HUES64 (cell line): ENCODE measurements at regions not wholly inside any gene's neighbourhood (a gene's known extent, or its start where the extent isn't known, plus 50 kb on each side); places are given as distances from the start of the nearest gene placed in this dataset.

Source experiments
- H3K27ac ChIP-seq: 2 replicates; pipeline ENCODE4 v1.7.0; 2013; ENCODE audit warnings: low read depth, low read length, inconsistent platforms
- H3K27me3 ChIP-seq: 2 replicates; pipeline ENCODE4 v1.6.1; 2013; ENCODE audit warnings: mild to moderate bottlenecking, low read length; ENCODE audit not compliant: insufficient read depth
- H3K36me3 ChIP-seq: 2 replicates; pipeline ENCODE4 v1.6.1; 2013; ENCODE audit warnings: mild to moderate bottlenecking, low read length; ENCODE audit not compliant: insufficient read depth
- H3K4me1 ChIP-seq: 2 replicates; pipeline ENCODE4 v1.6.1; 2013; ENCODE audit warnings: mild to moderate bottlenecking, low read length, moderate library complexity; ENCODE audit not compliant: insufficient read depth
- H3K4me3 ChIP-seq: 2 replicates; pipeline ENCODE4 v1.5.1; 2013; ENCODE audit warnings: mild to moderate bottlenecking, low read length, moderate library complexity
- H3K9ac ChIP-seq: 2 replicates; pipeline ENCODE4 v1.6.1; 2013; ENCODE audit warnings: mild to moderate bottlenecking, low read depth, low read length
- H3K9me3 ChIP-seq: 2 replicates; pipeline ENCODE4 v1.6.1; 2013; ENCODE audit warnings: low read depth, low read length; ENCODE audit not compliant: insufficient read depth
- WGBS: fragments of 150-250, 120-280 bp; methylation state at CpG from one replicate; pipeline ENCODE4 v1.1.7; 2013; ENCODE audit warnings: missing lambda C conversion rate; 5-methylcytosine and 5-hydroxymethylcytosine counted together

GRCh38 chr17:15048381-15048780 is 216.7 kb downstream of the PMP22 start:
- 64% methylated on average over 1 of the region's 2 CpGs for WGBS
- Histone ChIP-seq H3K27me3 (no peaks in the 10 kb centered on the region), H3K9me3 (no peaks in the 10 kb centered on the region), H3K27ac (peak overlapping the region; percentile 59; the same call in 1 of the 2 replicates), H3K36me3 (no peaks in the 10 kb centered on the region), H3K4me3 (no peak overlapping the region), H3K9ac (no peak overlapping the region), H3K4me1 (peaks cover 23% of the 10 kb centered on the region)

- Histone ChIP-seq H3K9me3 (no peaks in the 10 kb centered on the region), H3K27ac (no peak overlapping the region), H3K27me3 (no peaks in the 10 kb centered on the region), H3K4me1 (peaks cover 16% of the 10 kb centered on the region), H3K4me3 (no peak overlapping the region), H3K36me3 (no peaks in the 10 kb centered on the region), H3K9ac (no peak overlapping the region)
- 83% methylated on average over 6 of the region's 6 CpGs for WGBS
Measured at GRCh38 chr17:15042311-15042710, 222.8 kb downstream of the PMP22 start.

GRCh38 chr17:15039366-15039765 is 225.8 kb downstream of the PMP22 start:
- WGBS, result 90% methylated on average over 1 of the region's 1 CpG
- no peak overlapping the region for H3K9ac ChIP-seq
- H3K4me1 ChIP-seq, result peaks cover 16% of the 10 kb centered on the region

GRCh38 chr17:15038656-15039055 is 226.5 kb downstream of the PMP22 start:
- H3K9ac ChIP-seq, result no peak overlapping the region
- H3K9me3 ChIP-seq, result no peaks in the 10 kb centered on the region
- no peaks in the 10 kb centered on the region for H3K36me3 ChIP-seq
- WGBS, result 79% methylated on average over 5 of the region's 5 CpGs
- no peaks in the 10 kb centered on the region for H3K27me3 ChIP-seq
- no peak overlapping the region for H3K27ac ChIP-seq
- no peak overlapping the region for H3K4me3 ChIP-seq
- peaks cover 16% of the 10 kb centered on the region for H3K4me1 ChIP-seq

More at GRCh38 chr17:15039366-15039765, 225.8 kb downstream of the PMP22 start:
- H3K9me3 ChIP-seq, result no peaks in the 10 kb centered on the region
- no peak overlapping the region for H3K27ac ChIP-seq
- H3K27me3 ChIP-seq, result no peaks in the 10 kb centered on the region
- H3K36me3 ChIP-seq, result no peaks in the 10 kb centered on the region
- no peak overlapping the region for H3K4me3 ChIP-seq

GRCh38 chr17:15036238-15036637 is 228.9 kb downstream of the PMP22 start:
- 73% methylated on average over 8 of the region's 8 CpGs for WGBS
- Histone ChIP-seq H3K9ac (no peak overlapping the region), H3K9me3 (no peaks in the 10 kb centered on the region), H3K27ac (no peak overlapping the region), H3K27me3 (no peaks in the 10 kb centered on the region), H3K4me3 (no peak overlapping the region), H3K4me1 (peaks cover 20% of the 10 kb centered on the region), H3K36me3 (no peaks in the 10 kb centered on the region)

GRCh38 chr17:15031975-15032374 is 233.2 kb downstream of the PMP22 start:
- H3K9me3 ChIP-seq, result no peaks in the 10 kb centered on the region
- no peaks in the 10 kb centered on the region for H3K36me3 ChIP-seq
- H3K4me1 ChIP-seq, result peaks cover 11% of the 10 kb centered on the region; the same call in 1 of the 2 replicates
- no peak overlapping the region for H3K9ac ChIP-seq
- H3K27me3 ChIP-seq, result no peaks in the 10 kb centered on the region
- no peak overlapping the region for H3K4me3 ChIP-seq
- WGBS, result 62% methylated on average over 3 of the region's 3 CpGs
- H3K27ac ChIP-seq, result no peak overlapping the region

- Histone ChIP-seq H3K27me3 (no peaks in the 10 kb centered on the region), H3K9me3 (no peaks in the 10 kb centered on the region), H3K9ac (no peak overlapping the region), H3K4me1 (peaks cover 11% of the 10 kb centered on the region; the same call in 1 of the 2 replicates), H3K27ac (no peak overlapping the region), H3K36me3 (no peaks in the 10 kb centered on the region), H3K4me3 (no peak overlapping the region)
- no CpG with 5 or more reads among the region's 1 CpG for WGBS
Measured at GRCh38 chr17:15029469-15029868, 235.7 kb downstream of the PMP22 start.

- Histone ChIP-seq H3K27me3 (no peaks in the 10 kb centered on the region), H3K27ac (no peak overlapping the region), H3K4me3 (no peak overlapping the region), H3K4me1 (peaks cover 15% of the 10 kb centered on the region; the same call in 1 of the 2 replicates), H3K9ac (no peak overlapping the region), H3K9me3 (no peaks in the 10 kb centered on the region), H3K36me3 (no peaks in the 10 kb centered on the region)
- whole genome bisulfite sequencing, result 93% methylated on average over 1 of the region's 1 CpG
Measured at GRCh38 chr17:15027853-15028252, 237.3 kb downstream of the PMP22 start.

GRCh38 chr17:15026088-15026487 is 239.0 kb downstream of the PMP22 start:
- no peaks in the 10 kb centered on the region for H3K9me3 ChIP-seq
- H3K4me1 ChIP-seq, result peaks cover 5% of the 10 kb centered on the region; the same call in 1 of the 2 replicates
- 95% methylated on average over 1 of the region's 2 CpGs for WGBS
- H3K27me3 ChIP-seq, result no peaks in the 10 kb centered on the region
- H3K9ac ChIP-seq, result no peak overlapping the region
- no peaks in the 10 kb centered on the region for H3K36me3 ChIP-seq
- H3K4me3 ChIP-seq, result no peak overlapping the region
- H3K27ac ChIP-seq, result no peak overlapping the region

GRCh38 chr17:15023589-15024336 is 241.4 kb downstream of the PMP22 start:
- H3K36me3 ChIP-seq, result no peaks in the 10 kb centered on the region
- 92% methylated on average over 9 of the region's 10 CpGs for WGBS
- no peaks in the 10 kb centered on the region for H3K9me3 ChIP-seq
- H3K4me1 ChIP-seq, result peaks cover 5% of the 10 kb centered on the region; the same call in 1 of the 2 replicates
- H3K9ac ChIP-seq, result no peak overlapping the region
- H3K4me3 ChIP-seq, result no peak overlapping the region
- H3K27ac ChIP-seq, result no peak overlapping the region
- H3K27me3 ChIP-seq, result no peaks in the 10 kb centered on the region

GRCh38 chr17:15019158-15019557 is 246.0 kb downstream of the PMP22 start:
- Histone ChIP-seq H3K27ac (no peak overlapping the region), H3K9me3 (no peaks in the 10 kb centered on the region), H3K4me1 (peaks cover 5% of the 10 kb centered on the region; the same call in 1 of the 2 replicates), H3K36me3 (no peaks in the 10 kb centered on the region), H3K27me3 (no peaks in the 10 kb centered on the region), H3K9ac (no peak overlapping the region), H3K4me3 (no peak overlapping the region)
- 87% methylated on average over 3 of the region's 3 CpGs for WGBS
